ENCODE measurements at regions not wholly inside any gene's neighbourhood (a gene's known extent, or its start where the extent isn't known, plus 50 kb on each side); places are given as distances from the start of the nearest gene placed in this dataset.
"Not testable (repeated sequence)": the region's sequence is repeated elsewhere in the genome, so short reads cannot be mapped to it uniquely, and the experiment has no call there.

GRCh38 chr1:148386617-148387016, 96.5 kb downstream of the PPIAL4G start:
- peaks cover 42% of the 10 kb centered on the region for H3K4me1 ChIP-seq (ENCODE audit: insufficient read depth, low read length)
- H3K27ac ChIP-seq (ENCODE audit: extremely low read length, insufficient read depth, low read length), result no peak overlapping the region
- H2AFZ ChIP-seq (ENCODE audit: low read length), result no peak overlapping the region
- ATAC-seq (no peak), DNase-seq (ENCODE audit: low spot score) (no peak), FAIRE-seq (no peak)
- H3K9ac ChIP-seq (ENCODE audit: insufficient read depth, low read depth, low read length), result no peak overlapping the region
- ChIA-PET POLR2A (no interaction called here), CTCF (ENCODE audit: low intra/inter-chr PET ratio, low total read pairs) (no interaction called here)
- peaks cover 0 to 5% of the 10 kb centered on the region in 2 experiments; a peak in 1 of 5 replicates for H3K27me3 ChIP-seq (ENCODE audit: control insufficient read depth in 1 of 2, insufficient read depth in 2 of 2, low read length in 2 of 2)
- TF ChIP-seq NFE2 (CRISPR knock-in tag; IDR thresholded peaks at IDR 0.05), result no peak
- intact Hi-C loops (cut with micrococcal nuclease; ENCODE audit: unreplicated experiment), result no loop called here
- no peaks in the 10 kb centered on the region for H4K20me1 ChIP-seq (ENCODE audit: insufficient read depth, low read length)
- BruUV-seq (replicated peaks), result no TSS peak
- H3K4me2 ChIP-seq (ENCODE audit: low read depth, low read length), result no peak overlapping the region
- no peaks in the 10 kb centered on the region for H3K9me3 ChIP-seq (ENCODE audit: low read length)
- H3K4me3 ChIP-seq (replicated peaks in 1 of 3; ENCODE audit: insufficient read depth in 1 of 3, low read depth in 2 of 3, low read length in 3 of 3), result no peak overlapping the region
- no peaks in the 10 kb centered on the region for H3K36me3 ChIP-seq (replicated peaks in 1 of 2; ENCODE audit: control insufficient read depth in 1 of 2, insufficient read depth in 2 of 2, low read length in 2 of 2)
- 74% methylated on average over 1 of the region's 1 CpG for WGBS (ENCODE audit: low lambda C conversion rate)
- in situ Hi-C loops (cut with HindIII; ENCODE audit: extremely low pct_ligation_motif_present, low pct_unique_long_range_greater_than_20kb), result loop anchor here (10.0 kb wide), 1 partner anchor 48 kb away; no protein-coding TSS in a partner anchor
- H3K79me2 ChIP-seq (ENCODE audit: insufficient read depth, low read length), result no peaks in the 10 kb centered on the region

GRCh38 chr1:148386031-148386398, 97.1 kb downstream of the PPIAL4G start:
- in situ Hi-C loops (cut with HindIII; ENCODE audit: extremely low pct_ligation_motif_present, low pct_unique_long_range_greater_than_20kb), result loop anchor here (10.0 kb wide), 1 partner anchor 49 kb away; no protein-coding TSS in a partner anchor
- CTCF ChIA-PET (ENCODE audit: low intra/inter-chr PET ratio, low total read pairs); H3K4me2 ChIP-seq (ENCODE audit: low read depth, low read length); H3K9me3 ChIP-seq (ENCODE audit: low read length); H3K36me3 ChIP-seq (replicated peaks in 1 of 2; ENCODE audit: control insufficient read depth in 1 of 2, insufficient read depth in 2 of 2, low read length in 2 of 2); DNase-seq (ENCODE audit: low spot score); H3K27ac ChIP-seq (ENCODE audit: extremely low read length, insufficient read depth, low read length); POLR2A ChIA-PET; FAIRE-seq; H3K4me3 ChIP-seq (replicated peaks in 1 of 3; ENCODE audit: insufficient read depth in 1 of 3, low read depth in 2 of 3, low read length in 3 of 3); H3K79me2 ChIP-seq (ENCODE audit: insufficient read depth, low read length); H4K20me1 ChIP-seq (ENCODE audit: insufficient read depth, low read length); H2AFZ ChIP-seq (ENCODE audit: low read length); ATAC-seq; intact Hi-C loops (cut with micrococcal nuclease; ENCODE audit: unreplicated experiment); BruUV-seq (replicated peaks); H3K27me3 ChIP-seq (ENCODE audit: control insufficient read depth in 1 of 2, insufficient read depth in 2 of 2, low read length in 2 of 2); H3K9ac ChIP-seq (ENCODE audit: insufficient read depth, low read depth, low read length); TF ChIP-seq ATF7 (CRISPR knock-in tag; IDR thresholded peaks at IDR 0.05): not testable (repeated sequence)
- WGBS (ENCODE audit: low lambda C conversion rate), result 78% methylated on average over 4 of the region's 4 CpGs
- peaks cover 42% of the 10 kb centered on the region for H3K4me1 ChIP-seq (ENCODE audit: insufficient read depth, low read length)
- peak; percentile 81 for TF ChIP-seq ATF7 (IDR thresholded peaks at IDR 0.05)
